Glutamatergic neuron (in vitro differentiated cells): ENCODE measurements at regions not wholly inside any gene's neighbourhood (a gene's known extent, or its start where the extent isn't known, plus 50 kb on each side); places are given as distances from the start of the nearest gene placed in this dataset.

Experiments used
- DNase-seq: peaks from one replicate; pipeline ENCODE4 v3.0.0; 2022
- H3K27ac Mint-ChIP-seq: one replicate; pipeline ENCODE4 v1.8.0; 2020; ENCODE audit warnings: mild to moderate bottlenecking, mixed read lengths, inconsistent platforms; ENCODE audit not compliant: unreplicated experiment
- H3K27me3 Mint-ChIP-seq: one replicate; pipeline ENCODE4 v1.8.0; 2020; ENCODE audit warnings: mild to moderate bottlenecking, moderate library complexity, mixed read lengths, inconsistent platforms; ENCODE audit not compliant: unreplicated experiment
- H3K36me3 Mint-ChIP-seq: one replicate; pipeline ENCODE4 v1.8.0; 2020; ENCODE audit warnings: mild to moderate bottlenecking, mixed read lengths, inconsistent platforms; ENCODE audit not compliant: unreplicated experiment
- H3K4me1 Mint-ChIP-seq: one replicate; pipeline ENCODE4 v1.8.0; 2020; ENCODE audit warnings: mild to moderate bottlenecking, low read depth, mixed read lengths, inconsistent platforms; ENCODE audit not compliant: unreplicated experiment
- H3K4me3 Mint-ChIP-seq: one replicate; pipeline ENCODE4 v1.8.0; 2020; ENCODE audit warnings: mild to moderate bottlenecking, mixed read lengths, inconsistent platforms; ENCODE audit not compliant: unreplicated experiment
- H3K9me3 Mint-ChIP-seq: one replicate; pipeline ENCODE4 v1.8.0; 2020; ENCODE audit warnings: mild to moderate bottlenecking, moderate library complexity, mixed read lengths, inconsistent platforms; ENCODE audit not compliant: unreplicated experiment
- CTCF ChIP-seq: fragments of 200-600 bp; sonication (generic); IDR thresholded peaks from one replicate; pipeline ENCODE4 v1.5.0; 2021; ENCODE audit not compliant: partially characterized antibody, unreplicated experiment

DNA sequence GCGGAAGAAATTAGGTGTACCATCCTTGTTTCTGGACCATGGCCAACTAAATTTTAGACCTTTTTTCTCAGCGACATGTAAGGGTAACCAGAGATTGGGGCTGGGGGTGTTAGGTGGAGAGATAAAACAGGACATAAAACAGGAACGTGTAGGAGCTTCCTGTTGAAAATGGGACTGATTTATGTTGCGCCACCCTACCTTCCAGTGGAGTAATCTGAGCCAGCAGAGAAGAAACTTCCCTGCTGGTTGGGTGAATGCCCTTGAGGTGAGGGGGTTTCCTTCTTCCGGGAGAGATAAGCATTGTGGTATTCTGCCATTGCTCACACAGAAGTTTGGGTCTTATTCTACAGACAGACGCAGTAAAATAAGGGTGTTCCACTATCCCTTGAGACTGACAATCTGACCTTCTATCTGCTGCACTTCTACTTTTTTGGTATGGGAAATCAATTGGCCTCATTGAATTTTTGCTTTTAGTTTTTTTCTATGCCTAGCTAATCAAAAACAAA lies 417.6 kb downstream of the PCNX1 start:
- H3K4me3 Mint-ChIP-seq, result no peak overlapping the region
- peaks cover 4% of the 10 kb centered on the region for H3K9me3 Mint-ChIP-seq
- H3K27ac Mint-ChIP-seq, result no peak overlapping the region
- TF ChIP-seq CTCF, result no peak
- peaks cover 7% of the 10 kb centered on the region for H3K27me3 Mint-ChIP-seq
- H3K36me3 Mint-ChIP-seq, result no peaks in the 10 kb centered on the region
- H3K4me1 Mint-ChIP-seq, result peaks cover 2% of the 10 kb centered on the region
- no peak for DNase-seq

DNA sequence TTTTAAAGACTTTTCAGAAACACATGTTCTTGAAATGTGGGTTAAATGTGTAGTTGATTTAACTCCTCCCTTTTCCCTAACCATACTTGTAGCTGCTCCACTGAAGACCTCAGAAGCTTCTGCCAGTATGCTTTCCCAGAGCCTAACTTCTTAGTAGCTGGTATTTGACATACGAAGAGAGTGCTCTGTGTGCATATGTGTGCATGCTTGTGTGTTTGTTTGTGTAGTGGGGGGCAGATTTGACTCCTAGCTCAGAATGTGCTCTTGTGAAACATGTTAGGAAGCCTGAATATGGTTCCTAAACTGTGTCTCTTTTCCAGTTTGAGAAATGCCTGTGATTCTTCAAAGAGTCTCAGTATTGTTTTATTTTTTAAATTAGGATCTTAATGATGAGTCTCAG lies 420.4 kb downstream of the PCNX1 start:
- peaks cover 3% of the 10 kb centered on the region for H3K27me3 Mint-ChIP-seq
- H3K4me3 Mint-ChIP-seq, result no peak overlapping the region
- TF ChIP-seq CTCF, result no peak
- peaks cover 2% of the 10 kb centered on the region for H3K4me1 Mint-ChIP-seq
- no peaks in the 10 kb centered on the region for H3K36me3 Mint-ChIP-seq
- H3K9me3 Mint-ChIP-seq, result no peaks in the 10 kb centered on the region
- H3K27ac Mint-ChIP-seq, result no peak overlapping the region
- no peak for DNase-seq

GRCh38 chr14:71328183-71328582 lies 420.9 kb downstream of the PCNX1 start:
- H3K27me3 Mint-ChIP-seq, result peaks cover 3% of the 10 kb centered on the region
- no peak overlapping the region for H3K4me3 Mint-ChIP-seq
- no peaks in the 10 kb centered on the region for H3K9me3 Mint-ChIP-seq
- no peak for TF ChIP-seq CTCF
- H3K36me3 Mint-ChIP-seq, result no peaks in the 10 kb centered on the region
- no peak for DNase-seq
- no peak overlapping the region for H3K27ac Mint-ChIP-seq
- peaks cover 2% of the 10 kb centered on the region for H3K4me1 Mint-ChIP-seq

GRCh38 chr14:71328954-71329353 lies 421.7 kb downstream of the PCNX1 start:
- Mint-ChIP-seq H3K4me1 (peaks cover 2% of the 10 kb centered on the region), H3K27me3 (peaks cover 3% of the 10 kb centered on the region), H3K4me3 (no peak overlapping the region), H3K27ac (no peak overlapping the region), H3K36me3 (no peaks in the 10 kb centered on the region), H3K9me3 (no peaks in the 10 kb centered on the region)
- no peak for DNase-seq
- TF ChIP-seq CTCF, result no peak

DNA sequence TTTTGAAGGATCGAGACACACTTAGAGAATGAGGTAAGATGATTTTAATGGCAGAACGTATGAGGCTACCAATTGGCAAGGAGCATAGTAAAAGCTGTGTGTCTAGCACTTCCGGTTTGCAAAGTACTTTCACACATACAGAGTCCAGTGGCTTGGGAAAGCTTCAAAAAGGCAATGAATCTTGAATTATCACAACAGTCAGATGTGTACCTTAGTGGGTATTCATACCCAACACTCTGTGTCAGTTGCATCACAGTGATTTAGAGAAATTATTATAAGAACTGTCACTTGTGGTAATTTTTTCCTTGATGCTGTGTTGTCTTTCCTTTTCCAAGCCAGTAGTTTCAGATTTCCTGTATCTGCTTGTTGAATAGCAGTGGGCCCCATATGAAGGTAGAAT lies 424.1 kb downstream of the PCNX1 start:
- DNase-seq, result no peak
- Mint-ChIP-seq H3K4me1 (no peaks in the 10 kb centered on the region), H3K4me3 (no peak overlapping the region)

More for the DNA sequence above, 424.1 kb downstream of the PCNX1 start:
- Mint-ChIP-seq H3K9me3 (no peaks in the 10 kb centered on the region), H3K27me3 (peaks cover 3% of the 10 kb centered on the region), H3K36me3 (no peaks in the 10 kb centered on the region), H3K27ac (no peak overlapping the region)
- no peak for TF ChIP-seq CTCF
